HepG2 (cell line): ENCODE measurements at regions not wholly inside any gene's neighbourhood (a gene's known extent, or its start where the extent isn't known, plus 50 kb on each side); places are given as distances from the start of the nearest gene placed in this dataset.

ENCODE experiments used
- ATAC-seq: fragments of 200-7000 bp; cut with Tn5 transposase; 3 replicates; pipeline ENCODE4 v1.9.1; 2020; ENCODE audit warnings: mild to moderate bottlenecking, moderate library complexity
- BruUV-seq: library from RNA; stranded (reverse); fragments of 400-500 nt; replicated peaks from 2 replicates; lab custom pipeline; 2021; lab: Mats Ljungman, UMichigan
- CTCF ChIA-PET: fragments of 300-600 bp; formaldehyde crosslinking; extraction: SDS; loops from one replicate; lab custom pipeline; 2021; ENCODE audit warnings: low total read pairs, inconsistent platforms, low intra/inter-chr PET ratio; lab: Yijun Ruan, JAX
- POLR2A ChIA-PET: fragments of 350-600 bp; sonication (Branson Sonifier 250); formaldehyde crosslinking; loops from one replicate; lab custom pipeline; 2020; ENCODE audit warnings: antibody characterized with exemption, inconsistent platforms; lab: Yijun Ruan, JAX
- DNase-seq: peaks from one replicate; pipeline ENCODE4 v3.0.0-alpha.2; 2015; ENCODE audit warnings: low spot score
- FAIRE-seq: peaks from 3 replicates; lab custom pipeline; 2011; peaks lifted over from hg19 to GRCh38; lab: Jason Lieb, UNC
- H2AFZ ChIP-seq: one replicate; pipeline ENCODE4 v1.6.1; 2011; ENCODE audit warnings: low read length, inconsistent platforms
- H3K27ac ChIP-seq: fragments of 300-600 bp; 3 replicates; pipeline ENCODE4 v1.8.0; 2011; ENCODE audit warnings: mixed run types, mild to moderate bottlenecking, mixed read lengths, low read length, inconsistent platforms; ENCODE audit not compliant: insufficient read depth; ENCODE audit errors: extremely low read length
- H3K27me3 ChIP-seq, 2 experiments: fragments of 200-600 bp in 1 of 2; 2 replicates in 1 of 2; 3 replicates in 1 of 2; pipeline versions ENCODE4 v1.6.0 to v1.8.0; 2011; ENCODE audit warnings: low read length in 2 of 2, mild to moderate bottlenecking in 2 of 2, moderate library complexity in 2 of 2, inconsistent platforms in 1 of 2; ENCODE audit not compliant: insufficient read depth in 2 of 2, control insufficient read depth in 1 of 2
- H3K36me3 ChIP-seq, 2 experiments: fragments of 200-600 bp in 1 of 2; replicated peaks in 1 of 2; 2 replicates in 1 of 2; 3 replicates in 1 of 2; pipeline versions ENCODE4 v1.5.1 to v1.8.0; 2011; ENCODE audit warnings: low read length in 2 of 2, inconsistent platforms in 1 of 2; ENCODE audit not compliant: insufficient read depth in 2 of 2, control insufficient read depth in 1 of 2
- H3K4me1 ChIP-seq: 2 replicates; pipeline ENCODE4 v1.5.1; 2012; ENCODE audit warnings: low read length, inconsistent platforms; ENCODE audit not compliant: insufficient read depth
- H3K4me2 ChIP-seq: 2 replicates; pipeline ENCODE4 v1.6.0; 2011; ENCODE audit warnings: low read depth, low read length, inconsistent platforms
- H3K4me3 ChIP-seq, 3 experiments: fragments of 200-600 bp in 1 of 3; sonication (generic), shearing (Covaris generic) in 1 of 3; replicated peaks in 1 of 3; 2 replicates each; pipeline ENCODE4 v1.5.1; 2011 to 2016; ENCODE audit warnings: low read length in 3 of 3, inconsistent platforms in 2 of 3, low read depth in 2 of 3, mild to moderate bottlenecking in 2 of 3, control low read depth in 1 of 3, mixed read lengths in 1 of 3; ENCODE audit not compliant: insufficient read depth in 1 of 3
- H3K79me2 ChIP-seq: one replicate; pipeline ENCODE4 v1.6.1; 2011; ENCODE audit warnings: low read length, inconsistent platforms; ENCODE audit not compliant: insufficient read depth
- H3K9ac ChIP-seq: 2 replicates; pipeline ENCODE4 v1.6.0; 2011; ENCODE audit warnings: mild to moderate bottlenecking, low read depth, low read length, inconsistent platforms; ENCODE audit not compliant: insufficient read depth
- H3K9me3 ChIP-seq: 2 replicates; pipeline ENCODE4 v1.5.1; 2012; ENCODE audit warnings: mild to moderate bottlenecking, low read length
- H4K20me1 ChIP-seq: 2 replicates; pipeline ENCODE4 v1.6.0; 2011; ENCODE audit warnings: inconsistent platforms, mild to moderate bottlenecking, low read length, moderate library complexity; ENCODE audit not compliant: insufficient read depth
- BRCA1 ChIP-seq: sonication (generic); formaldehyde crosslinking; IDR thresholded peaks from 2 replicates; pipeline ENCODE4 v1.4.0; 2020; ENCODE audit warnings: missing genetic modification reagents
- CREB1 ChIP-seq, 2 experiments: fragments of 450-650 bp in 1 of 2; IDR thresholded peaks; 2 replicates each; pipeline ENCODE4 v1.6.1; 2016 to 2017; ENCODE audit warnings: control low read depth in 1 of 2, mild to moderate bottlenecking in 1 of 2, missing compliant biosample characterization in 1 of 2, missing genetic modification characterization in 1 of 2
- EED ChIP-seq: sonication (generic); formaldehyde crosslinking; IDR thresholded peaks from 2 replicates; pipeline ENCODE4 v1.5.0; 2020; ENCODE audit warnings: mild to moderate bottlenecking, missing genetic modification reagents
- HHEX ChIP-seq: IDR thresholded peaks from 2 replicates; pipeline ENCODE4 v1.6.1; 2016; ENCODE audit warnings: control low read depth
- IKZF1 ChIP-seq: fragments of 450-650 bp; IDR thresholded peaks from 2 replicates; pipeline ENCODE4 v1.7.1; 2016
- KLF9 ChIP-seq: IDR thresholded peaks from 2 replicates; pipeline ENCODE4 v1.6.1; 2016; ENCODE audit warnings: low read depth
- PAX8 ChIP-seq: sonication (generic); formaldehyde crosslinking; IDR thresholded peaks from 2 replicates; pipeline ENCODE4 v1.8.0; 2022; ENCODE audit warnings: mild to moderate bottlenecking, missing genetic modification reagents, borderline replicate concordance
- PPARG ChIP-seq: conservative IDR thresholded peaks from 2 replicates; pipeline ENCODE4 v1.6.1; 2016; ENCODE audit warnings: missing biosample characterization, missing genetic modification reagents
- RFXAP ChIP-seq: sonication (generic); formaldehyde crosslinking; IDR thresholded peaks from 2 replicates; pipeline ENCODE4 v1.4.0; 2020; ENCODE audit warnings: missing genetic modification reagents, borderline replicate concordance
- SMAD9 ChIP-seq: sonication (generic); formaldehyde crosslinking; IDR thresholded peaks from 2 replicates; pipeline ENCODE4 v1.5.1; 2020; ENCODE audit warnings: mild to moderate bottlenecking, missing genetic modification reagents
- SNAI1 ChIP-seq: sonication (generic); formaldehyde crosslinking; IDR thresholded peaks from 2 replicates; pipeline ENCODE4 v1.5.0; 2020; ENCODE audit warnings: mild to moderate bottlenecking, missing genetic modification reagents, borderline replicate concordance
- SP2 ChIP-seq: sonication (generic); formaldehyde crosslinking; IDR thresholded peaks from 2 replicates; pipeline ENCODE4 v1.5.1; 2020; ENCODE audit warnings: mild to moderate bottlenecking, missing genetic modification reagents
- YEATS4 ChIP-seq: sonication (generic); formaldehyde crosslinking; IDR thresholded peaks from 2 replicates; pipeline ENCODE4 v1.4.0; 2020; ENCODE audit warnings: missing genetic modification reagents, borderline replicate concordance
- WGBS: methylation state at CpG from one replicate; pipeline ENCODE4 v1.1.6; 2017; ENCODE audit warnings: low lambda C conversion rate; 5-methylcytosine and 5-hydroxymethylcytosine counted together
- in situ Hi-C: cut with HindIII; loops from 2 replicates; pipeline ENCODE4 v1.10.0; 2017; ENCODE audit warnings: low pct_unique_long_range_greater_than_20kb; ENCODE audit not compliant: extremely low pct_ligation_motif_present
- intact Hi-C: fragments of 100-400 bp; cut with micrococcal nuclease; formaldehyde crosslinking; loops from one replicate; pipeline ENCODE4 v1.10.0; 2022; ENCODE audit not compliant: unreplicated experiment
- TF ChIP-seq, protein P1 (sequence below): sonication (generic); formaldehyde crosslinking; IDR thresholded peaks from 2 replicates; pipeline ENCODE4 v1.9.0; 2021; ENCODE audit warnings: missing genetic modification reagents, mild to moderate bottlenecking, borderline replicate concordance
- TF ChIP-seq, protein P2 (sequence below): sonication (generic); formaldehyde crosslinking; IDR thresholded peaks from 2 replicates; pipeline ENCODE4 v1.8.1; 2023; ENCODE audit warnings: mild to moderate bottlenecking, moderate library complexity, missing genetic modification reagents
- TF ChIP-seq, protein P3 (sequence below): sonication (generic); formaldehyde crosslinking; IDR thresholded peaks from 2 replicates; pipeline ENCODE4 v1.4.0; 2020; ENCODE audit warnings: mild to moderate bottlenecking, missing genetic modification reagents
- TF ChIP-seq, protein P4 (sequence below): sonication (generic); formaldehyde crosslinking; IDR thresholded peaks from 2 replicates; pipeline ENCODE4 v1.5.0; 2020; ENCODE audit warnings: missing genetic modification reagents
- TF ChIP-seq, protein P5 (sequence below): IDR thresholded peaks from 2 replicates; pipeline ENCODE4 v1.6.1; 2018; ENCODE audit warnings: missing genetic modification reagents

DNA sequence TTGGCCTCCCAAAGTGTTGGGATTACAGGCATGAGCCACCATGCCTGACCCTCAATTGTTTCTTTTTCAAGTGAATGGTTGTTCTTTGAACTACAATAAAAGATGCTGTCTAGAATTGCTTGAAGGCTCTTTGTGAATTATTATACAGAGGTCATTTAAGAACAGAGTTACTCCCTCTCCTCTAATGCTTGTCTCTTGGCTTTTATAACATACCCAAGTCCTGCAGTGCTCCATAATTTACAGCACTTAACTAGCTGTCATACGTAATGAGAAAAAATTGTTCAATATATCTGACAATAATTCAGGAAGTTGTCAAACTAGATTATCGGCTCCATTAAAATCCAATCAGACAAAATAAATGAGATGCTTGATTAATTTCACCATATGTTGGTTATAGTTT lies 823.0 kb upstream of the ATXN7L3B start:
- Histone ChIP-seq H3K4me1 (no peaks in the 10 kb centered on the region), H4K20me1 (no peaks in the 10 kb centered on the region), H3K9me3 (peaks cover 59% of the 10 kb centered on the region), H3K9ac (no peak overlapping the region), H3K27me3 (no peaks in the 10 kb centered on the region), H3K4me2 (no peak overlapping the region), H3K27ac (no peak overlapping the region), H3K79me2 (no peaks in the 10 kb centered on the region), H3K36me3 (no peaks in the 10 kb centered on the region), H3K4me3 (no peak overlapping the region), H2AFZ (no peak overlapping the region)
- FAIRE-seq = no peak
- TF ChIP-seq CREB1 (IDR thresholded peaks at IDR 0.05) (no peak), CREB1 (CRISPR knock-in tag; IDR thresholded peaks at IDR 0.05) (no peak), SP2 (no peak), PAX8 (CRISPR knock-in tag) (no peak), YEATS4 (CRISPR knock-in tag) (no peak), RFXAP (no peak), IKZF1 (no peak), EED (no peak), KLF9 (CRISPR knock-in tag) (no peak), BRCA1 (CRISPR knock-in tag) (no peak), PPARG (no peak), SNAI1 (CRISPR knock-in tag) (no peak), SMAD9 (CRISPR knock-in tag) (no peak), HHEX (CRISPR knock-in tag) (no peak)
- TF ChIP-seq, protein P1, sequence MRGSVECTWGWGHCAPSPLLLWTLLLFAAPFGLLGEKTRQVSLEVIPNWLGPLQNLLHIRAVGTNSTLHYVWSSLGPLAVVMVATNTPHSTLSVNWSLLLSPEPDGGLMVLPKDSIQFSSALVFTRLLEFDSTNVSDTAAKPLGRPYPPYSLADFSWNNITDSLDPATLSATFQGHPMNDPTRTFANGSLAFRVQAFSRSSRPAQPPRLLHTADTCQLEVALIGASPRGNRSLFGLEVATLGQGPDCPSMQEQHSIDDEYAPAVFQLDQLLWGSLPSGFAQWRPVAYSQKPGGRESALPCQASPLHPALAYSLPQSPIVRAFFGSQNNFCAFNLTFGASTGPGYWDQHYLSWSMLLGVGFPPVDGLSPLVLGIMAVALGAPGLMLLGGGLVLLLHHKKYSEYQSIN (CRISPR knock-in tag) = no peak
- TF ChIP-seq, protein P2, sequence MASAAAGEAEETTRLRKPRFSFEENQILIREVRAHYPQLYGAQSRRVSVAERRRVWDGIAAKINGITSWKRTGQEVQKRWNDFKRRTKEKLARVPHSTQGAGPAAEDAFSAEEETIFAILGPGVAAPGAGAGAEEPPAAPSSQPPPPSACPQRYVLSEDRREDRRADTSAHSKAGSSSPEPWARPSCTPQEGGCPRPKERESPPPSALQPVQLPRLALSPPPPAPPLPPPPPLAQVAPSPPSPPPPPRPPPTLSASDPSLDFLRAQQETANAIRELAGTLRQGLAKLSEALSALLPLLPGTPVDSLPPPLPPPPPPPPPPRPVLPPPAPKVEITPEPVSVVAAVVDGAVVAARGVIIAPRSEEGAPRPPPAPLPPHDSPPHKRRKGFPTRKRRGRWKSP (CRISPR knock-in tag) = no peak
- TF ChIP-seq, protein P3, sequence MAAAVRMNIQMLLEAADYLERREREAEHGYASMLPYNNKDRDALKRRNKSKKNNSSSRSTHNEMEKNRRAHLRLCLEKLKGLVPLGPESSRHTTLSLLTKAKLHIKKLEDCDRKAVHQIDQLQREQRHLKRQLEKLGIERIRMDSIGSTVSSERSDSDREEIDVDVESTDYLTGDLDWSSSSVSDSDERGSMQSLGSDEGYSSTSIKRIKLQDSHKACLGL (CRISPR knock-in tag) = no peak
- TF ChIP-seq, protein P4, sequence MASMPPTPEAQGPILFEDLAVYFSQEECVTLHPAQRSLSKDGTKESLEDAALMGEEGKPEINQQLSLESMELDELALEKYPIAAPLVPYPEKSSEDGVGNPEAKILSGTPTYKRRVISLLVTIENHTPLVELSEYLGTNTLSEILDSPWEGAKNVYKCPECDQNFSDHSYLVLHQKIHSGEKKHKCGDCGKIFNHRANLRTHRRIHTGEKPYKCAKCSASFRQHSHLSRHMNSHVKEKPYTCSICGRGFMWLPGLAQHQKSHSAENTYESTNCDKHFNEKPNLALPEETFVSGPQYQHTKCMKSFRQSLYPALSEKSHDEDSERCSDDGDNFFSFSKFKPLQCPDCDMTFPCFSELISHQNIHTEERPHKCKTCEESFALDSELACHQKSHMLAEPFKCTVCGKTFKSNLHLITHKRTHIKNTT (CRISPR knock-in tag) = no peak
- TF ChIP-seq, protein P5, sequence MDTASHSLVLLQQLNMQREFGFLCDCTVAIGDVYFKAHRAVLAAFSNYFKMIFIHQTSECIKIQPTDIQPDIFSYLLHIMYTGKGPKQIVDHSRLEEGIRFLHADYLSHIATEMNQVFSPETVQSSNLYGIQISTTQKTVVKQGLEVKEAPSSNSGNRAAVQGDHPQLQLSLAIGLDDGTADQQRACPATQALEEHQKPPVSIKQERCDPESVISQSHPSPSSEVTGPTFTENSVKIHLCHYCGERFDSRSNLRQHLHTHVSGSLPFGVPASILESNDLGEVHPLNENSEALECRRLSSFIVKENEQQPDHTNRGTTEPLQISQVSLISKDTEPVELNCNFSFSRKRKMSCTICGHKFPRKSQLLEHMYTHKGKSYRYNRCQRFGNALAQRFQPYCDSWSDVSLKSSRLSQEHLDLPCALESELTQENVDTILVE (CRISPR knock-in tag) = no peak
- WGBS = 52% methylated on average over 2 of the region's 2 CpGs
- ChIA-PET CTCF (no interaction called here), POLR2A (no interaction called here)
- in situ Hi-C loops = no loop called here
- no peak for ATAC-seq
- no TSS peak for BruUV-seq
- DNase-seq = no peak
- intact Hi-C loops = no loop called here
